Gastroesophageal sphincter (tissue), 3 donors: ENCODE measurements at regions not wholly inside any gene's neighbourhood (a gene's known extent, or its start where the extent isn't known, plus 50 kb on each side); places are given as distances from the start of the nearest gene placed in this dataset.

Source experiments
- CTCF ChIP-seq, 4 experiments: fragments of 200-600 bp in 2 of 4; fragments of 450-650 bp in 2 of 4; sonication (generic) in 1 of 4; IDR thresholded peaks; one replicate each; pipeline ENCODE4 v1.5.1; 2017 to 2019; ENCODE audit warnings: antibody characterized with exemption in 4 of 4, mild to moderate bottlenecking in 2 of 4, moderate library complexity in 2 of 4
- POLR2A ChIP-seq, 2 donors: fragments of 450-650 bp; IDR thresholded peaks; one replicate each; pipeline ENCODE4 v1.6.1; 2017; ENCODE audit warnings: antibody characterized with exemption in 2 of 2, mild to moderate bottlenecking in 2 of 2, moderate library complexity in 1 of 2
- POLR2AphosphoS5 ChIP-seq: sonication (generic); formaldehyde crosslinking; IDR thresholded peaks from one replicate; pipeline ENCODE4 v1.6.1; 2017; ENCODE audit warnings: antibody characterized with exemption

- TF ChIP-seq POLR2AphosphoS5 (no peak), CTCF (IDR thresholded peaks at IDR 0.05) (no peak), POLR2A (IDR thresholded peaks at IDR 0.05) (no peak)
Measured at GRCh38 chr11:79492008-79492407, 51.2 kb upstream of the TENM4 start.
